ENCODE measurements at regions not wholly inside any gene's neighbourhood (a gene's known extent, or its start where the extent isn't known, plus 50 kb on each side); places are given as distances from the start of the nearest gene placed in this dataset.

- H3K9me3 ChIP-seq (ENCODE audit: low read depth, low read length), result no peaks in the 10 kb centered on the region
- H3K36me3 ChIP-seq (ENCODE audit: insufficient read depth, low read length), result no peaks in the 10 kb centered on the region
- TF ChIP-seq CTCF (IDR thresholded peaks at IDR 0.05; ENCODE audit: extremely low read depth, low read depth, low read length), result no peak
- DNase-seq (ENCODE audit: insufficient read length, low spot score, missing footprints), result no peak
- H4K20me1 ChIP-seq (ENCODE audit: insufficient read depth, low read length), result no peaks in the 10 kb centered on the region
- H3K27me3 ChIP-seq (ENCODE audit: insufficient read depth, low read length), result no peaks in the 10 kb centered on the region
- H3K4me1 ChIP-seq (ENCODE audit: insufficient read depth, low read length), result no peaks in the 10 kb centered on the region
- no peak overlapping the region for H3K27ac ChIP-seq (ENCODE audit: low read depth, low read length)
- no peaks in the 10 kb centered on the region for H3K79me2 ChIP-seq (ENCODE audit: insufficient read depth, low read length)
- H3K4me2 ChIP-seq (ENCODE audit: insufficient read depth, low read length), result no peak overlapping the region
- no peak overlapping the region for H2AFZ ChIP-seq (ENCODE audit: low read length)
- H3K4me3 ChIP-seq (ENCODE audit: insufficient read depth, low read length), result no peak overlapping the region
Observed at GRCh38 chr4:60384516-60384915, 815.6 kb upstream of the ADGRL3 start.

- Histone ChIP-seq H3K4me3 (ENCODE audit: insufficient read depth, low read length) (no peak overlapping the region), H3K27me3 (ENCODE audit: insufficient read depth, low read length) (no peaks in the 10 kb centered on the region), H3K27ac (ENCODE audit: low read depth, low read length) (no peak overlapping the region), H3K79me2 (ENCODE audit: insufficient read depth, low read length) (no peaks in the 10 kb centered on the region), H3K4me1 (ENCODE audit: insufficient read depth, low read length) (no peaks in the 10 kb centered on the region), H3K4me2 (ENCODE audit: insufficient read depth, low read length) (no peak overlapping the region), H3K36me3 (ENCODE audit: insufficient read depth, low read length) (no peaks in the 10 kb centered on the region), H4K20me1 (ENCODE audit: insufficient read depth, low read length) (no peaks in the 10 kb centered on the region), H3K9me3 (ENCODE audit: low read depth, low read length) (no peaks in the 10 kb centered on the region), H2AFZ (ENCODE audit: low read length) (no peak overlapping the region)
- no peak for TF ChIP-seq CTCF (IDR thresholded peaks at IDR 0.05; ENCODE audit: extremely low read depth, low read depth, low read length)
- no peak for DNase-seq (ENCODE audit: insufficient read length, low spot score, missing footprints)
Observed at GRCh38 chr4:60389633-60390032, 810.5 kb upstream of the ADGRL3 start.

- no peak for TF ChIP-seq CTCF (IDR thresholded peaks at IDR 0.05; ENCODE audit: extremely low read depth, low read depth, low read length)
- Histone ChIP-seq H3K79me2 (ENCODE audit: insufficient read depth, low read length) (no peaks in the 10 kb centered on the region), H3K4me3 (ENCODE audit: insufficient read depth, low read length) (no peak overlapping the region), H3K9me3 (ENCODE audit: low read depth, low read length) (peaks cover 3% of the 10 kb centered on the region), H4K20me1 (ENCODE audit: insufficient read depth, low read length) (no peaks in the 10 kb centered on the region), H3K27ac (ENCODE audit: low read depth, low read length) (no peak overlapping the region), H3K36me3 (ENCODE audit: insufficient read depth, low read length) (no peaks in the 10 kb centered on the region), H3K4me2 (ENCODE audit: insufficient read depth, low read length) (no peak overlapping the region), H3K4me1 (ENCODE audit: insufficient read depth, low read length) (no peaks in the 10 kb centered on the region), H2AFZ (ENCODE audit: low read length) (no peak overlapping the region), H3K27me3 (ENCODE audit: insufficient read depth, low read length) (no peaks in the 10 kb centered on the region)
- DNase-seq (ENCODE audit: insufficient read length, low spot score, missing footprints), result no peak
Observed at GRCh38 chr4:60396341-60397049, 803.6 kb upstream of the ADGRL3 start.

- TF ChIP-seq CTCF (IDR thresholded peaks at IDR 0.05; ENCODE audit: extremely low read depth, low read depth, low read length), result no peak
- no peak overlapping the region for H2AFZ ChIP-seq (ENCODE audit: low read length)
- no peaks in the 10 kb centered on the region for H4K20me1 ChIP-seq (ENCODE audit: insufficient read depth, low read length)
- H3K79me2 ChIP-seq (ENCODE audit: insufficient read depth, low read length), result no peaks in the 10 kb centered on the region
- no peaks in the 10 kb centered on the region for H3K36me3 ChIP-seq (ENCODE audit: insufficient read depth, low read length)
- H3K27me3 ChIP-seq (ENCODE audit: insufficient read depth, low read length), result no peaks in the 10 kb centered on the region
- H3K9me3 ChIP-seq (ENCODE audit: low read depth, low read length), result peaks cover 3% of the 10 kb centered on the region
- DNase-seq (ENCODE audit: insufficient read length, low spot score, missing footprints), result no peak
- H3K27ac ChIP-seq (ENCODE audit: low read depth, low read length), result no peak overlapping the region
- no peak overlapping the region for H3K4me2 ChIP-seq (ENCODE audit: insufficient read depth, low read length)
- H3K4me3 ChIP-seq (ENCODE audit: insufficient read depth, low read length), result no peak overlapping the region
- H3K4me1 ChIP-seq (ENCODE audit: insufficient read depth, low read length), result no peaks in the 10 kb centered on the region
Observed at GRCh38 chr4:60400593-60400992, 799.5 kb upstream of the ADGRL3 start.

Measured in osteoblast (primary cell).